Endothelial cell of umbilical vein (primary cell): ENCODE measurements at regions not wholly inside any gene's neighbourhood (a gene's known extent, or its start where the extent isn't known, plus 50 kb on each side); places are given as distances from the start of the nearest gene placed in this dataset.

Experiments
- CTCF ChIP-seq, 2 donors: IDR thresholded peaks; 1 replicate in 1 of 2; 2 replicates in 1 of 2; pipeline ENCODE4 v1.5.1; 2011; ENCODE audit warnings: low read length in 2 of 2, mild to moderate bottlenecking in 2 of 2, moderate library complexity in 2 of 2, control low read depth in 1 of 2, inconsistent platforms in 1 of 2, low read depth in 1 of 2; ENCODE audit not compliant: insufficient read depth in 1 of 2; ENCODE audit errors: extremely low read depth in 1 of 2
- EZH2 ChIP-seq: IDR thresholded peaks from 2 replicates; pipeline ENCODE4 v1.6.1; 2012; ENCODE audit warnings: borderline replicate concordance, low read depth, mild to moderate bottlenecking, moderate library complexity, low read length, inconsistent platforms; ENCODE audit not compliant: severe bottlenecking
- GATA2 ChIP-seq: IDR thresholded peaks from 2 replicates; pipeline ENCODE4 v1.7.0; 2011; ENCODE audit warnings: low read depth, mild to moderate bottlenecking, moderate library complexity, mixed read lengths, low read length; ENCODE audit not compliant: insufficient read length, insufficient read depth
- MAX ChIP-seq: IDR thresholded peaks from 2 replicates; pipeline ENCODE4 v1.6.1; 2011; ENCODE audit not compliant: insufficient read depth, insufficient read length
- POLR2A ChIP-seq: IDR thresholded peaks from 2 replicates; pipeline ENCODE4 v1.6.1; 2012; ENCODE audit warnings: low read depth, mild to moderate bottlenecking, control low read depth, low read length
- POLR2AphosphoS5 ChIP-seq: IDR thresholded peaks from 2 replicates; pipeline ENCODE4 v1.6.1; 2012; ENCODE audit warnings: low read depth, mild to moderate bottlenecking, control low read depth, low read length, moderate library complexity; ENCODE audit not compliant: insufficient read depth

- no peak for TF ChIP-seq POLR2A
- no peak for TF ChIP-seq CTCF (IDR thresholded peaks at IDR 0.05; ENCODE audit: extremely low read depth in 1 of 2, insufficient read depth in 1 of 2, low read depth in 1 of 2, low read length in 2 of 2)
- no peak for TF ChIP-seq GATA2
- no peak for TF ChIP-seq POLR2AphosphoS5
- no peak for TF ChIP-seq EZH2
- TF ChIP-seq MAX = no peak
These were observed 214.6 kb downstream of the CBLN2 start for GRCh38 chr18:72329533-72329932.
